Mammary epithelial cell (primary cell): ENCODE measurements at regions not wholly inside any gene's neighbourhood (a gene's known extent, or its start where the extent isn't known, plus 50 kb on each side); places are given as distances from the start of the nearest gene placed in this dataset.
"Not testable (repeated sequence)": the region's sequence is repeated elsewhere in the genome, so short reads cannot be mapped to it uniquely, and the experiment has no call there.

Experiments used
- CTCF ChIP-seq, 2 donors: IDR thresholded peaks in 1 of 2; conservative IDR thresholded peaks in 1 of 2; 2 replicates each; pipeline ENCODE4 v1.5.1; 2011 to 2012; ENCODE audit warnings: inconsistent platforms in 2 of 2, low read length in 2 of 2, mild to moderate bottlenecking in 2 of 2, control low read depth in 1 of 2, low read depth in 1 of 2; ENCODE audit not compliant: insufficient read depth in 1 of 2; ENCODE audit errors: extremely low read depth in 1 of 2
- EZH2 ChIP-seq: IDR thresholded peaks from 2 replicates; pipeline ENCODE4 v1.6.1; 2012; ENCODE audit warnings: low read length, inconsistent platforms, borderline replicate concordance

GRCh38 chr2:87582152-87582551 is 165.7 kb upstream of the PLGLB2 start:
- TF ChIP-seq EZH2; CTCF (conservative IDR thresholded peaks at IDR 0.05 in 1 of 2, IDR thresholded peaks at IDR 0.05 in 1 of 2; ENCODE audit: extremely low read depth in 1 of 2, insufficient read depth in 1 of 2, low read depth in 1 of 2, low read length in 2 of 2): not testable (repeated sequence)
